Mucosa of stomach (tissue), 1 donor: ENCODE measurements at regions not wholly inside any gene's neighbourhood (a gene's known extent, or its start where the extent isn't known, plus 50 kb on each side); places are given as distances from the start of the nearest gene placed in this dataset.

ENCODE experiments used
- H3K27me3 ChIP-seq: one replicate; pipeline ENCODE4 v1.7.0; 2013; ENCODE audit warnings: mild to moderate bottlenecking, low read length; ENCODE audit not compliant: control insufficient read depth, insufficient read depth
- H3K36me3 ChIP-seq: one replicate; pipeline ENCODE4 v1.7.0; 2013; ENCODE audit warnings: low read length; ENCODE audit not compliant: control insufficient read depth, insufficient read depth
- H3K4me1 ChIP-seq: one replicate; pipeline ENCODE4 v1.7.0; 2013; ENCODE audit warnings: mild to moderate bottlenecking, low read length; ENCODE audit not compliant: control insufficient read depth, insufficient read depth
- H3K4me3 ChIP-seq: one replicate; pipeline ENCODE4 v1.7.0; 2013; ENCODE audit warnings: low read length
- H3K9ac ChIP-seq: one replicate; pipeline ENCODE4 v1.7.0; 2013; ENCODE audit warnings: mild to moderate bottlenecking, low read length, moderate library complexity
- H3K9me3 ChIP-seq: one replicate; pipeline ENCODE4 v1.7.0; 2013; ENCODE audit warnings: mild to moderate bottlenecking, low read length, moderate library complexity; ENCODE audit not compliant: control insufficient read depth
- donor health status: Pancreatic carcinoma.

DNA sequence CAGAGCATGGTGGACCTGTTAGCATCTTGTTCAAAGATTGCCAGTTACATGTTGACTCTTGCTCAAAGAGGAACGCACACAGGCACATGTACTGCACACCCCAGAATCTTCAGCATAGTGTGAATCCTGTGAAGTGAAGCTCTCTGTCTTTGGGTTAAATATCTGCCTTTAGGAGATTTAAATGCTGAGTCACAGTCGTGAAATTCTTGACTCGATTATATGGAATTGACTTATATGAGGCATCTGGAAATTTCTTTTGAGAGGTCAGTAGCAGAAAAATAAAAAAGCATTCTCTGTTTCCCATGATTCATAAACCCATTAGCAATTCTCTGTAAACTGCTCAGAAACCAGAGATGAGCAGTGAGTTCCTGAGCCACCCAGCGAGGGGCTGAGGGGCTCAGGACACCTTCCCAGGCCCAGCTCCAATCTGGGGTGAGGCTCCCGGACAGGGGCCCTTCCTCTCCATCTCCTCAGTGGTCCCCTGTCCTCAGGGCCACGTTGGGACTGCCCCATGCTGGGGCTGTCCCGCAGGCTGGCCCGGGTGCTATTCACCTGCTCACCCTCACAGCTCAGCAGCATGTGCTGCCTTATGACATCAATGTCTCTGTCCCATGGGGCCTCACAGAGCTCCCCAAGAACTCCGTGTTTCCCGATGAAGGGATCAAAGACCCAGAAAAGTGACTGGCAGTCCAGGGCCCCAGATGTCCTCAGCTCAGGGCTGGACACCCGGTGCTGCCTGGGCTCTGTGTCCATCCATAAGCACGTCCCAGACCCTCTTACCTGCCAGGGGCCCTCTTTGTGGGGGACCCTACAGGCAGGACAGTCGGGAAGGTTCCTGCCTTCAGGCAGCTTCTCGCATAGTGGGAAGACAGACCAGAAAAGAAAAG is 50.0 kb upstream of the INSIG1 start:
- Histone ChIP-seq H3K36me3 (no peaks in the 10 kb centered on the region), H3K4me1 (no peaks in the 10 kb centered on the region), H3K9me3 (no peaks in the 10 kb centered on the region), H3K27me3 (no peaks in the 10 kb centered on the region), H3K9ac (no peak overlapping the region), H3K4me3 (no peak overlapping the region)
